T-helper 1 cell treated with Interleukin-12 subunit alpha and Interleukin-12 subunit beta and Interleukin-4 antibody, amounts not matched to agents 30 μg/mL and 1 μg/mL, for 36 hours (primary cell): ENCODE measurements at regions not wholly inside any gene's neighbourhood (a gene's known extent, or its start where the extent isn't known, plus 50 kb on each side); places are given as distances from the start of the nearest gene placed in this dataset.
A peak's percentile ranks its signal among the peaks of the same experiment; 100 is the strongest.
"Not testable (repeated sequence)": the region's sequence is repeated elsewhere in the genome, so short reads cannot be mapped to it uniquely, and the experiment has no call there.

Source experiments
- H3K27ac Mint-ChIP-seq: one replicate; pipeline ENCODE4 v1.8.0; 2021; ENCODE audit warnings: mild to moderate bottlenecking, mixed read lengths
- H3K27me3 Mint-ChIP-seq: one replicate; pipeline ENCODE4 v1.8.0; 2021; ENCODE audit warnings: low read depth, mixed read lengths
- H3K36me3 Mint-ChIP-seq: one replicate; pipeline ENCODE4 v1.8.0; 2021; ENCODE audit warnings: low read depth, mixed read lengths
- H3K4me1 Mint-ChIP-seq: one replicate; pipeline ENCODE4 v1.8.0; 2021; ENCODE audit warnings: low read depth, mixed read lengths
- H3K4me3 Mint-ChIP-seq: one replicate; pipeline ENCODE4 v1.8.0; 2021; ENCODE audit warnings: mild to moderate bottlenecking, moderate library complexity, mixed read lengths
- H3K9me3 Mint-ChIP-seq: one replicate; pipeline ENCODE4 v1.8.0; 2021; ENCODE audit warnings: mixed read lengths

GRCh38 chr15:87661454-87662355 lies 594.8 kb downstream of the NTRK3 start:
- peaks cover 11% of the 10 kb centered on the region for H3K9me3 Mint-ChIP-seq
- no peaks in the 10 kb centered on the region for H3K4me1 Mint-ChIP-seq
- no peaks in the 10 kb centered on the region for H3K36me3 Mint-ChIP-seq
- no peaks in the 10 kb centered on the region for H3K27me3 Mint-ChIP-seq
- H3K4me3 Mint-ChIP-seq = no peak overlapping the region
- no peak overlapping the region for H3K27ac Mint-ChIP-seq

GRCh38 chr15:87660251-87661129 lies 596.0 kb downstream of the NTRK3 start:
- no peaks in the 10 kb centered on the region for H3K4me1 Mint-ChIP-seq
- no peaks in the 10 kb centered on the region for H3K36me3 Mint-ChIP-seq

GRCh38 chr15:87656372-87656771 lies 600.2 kb downstream of the NTRK3 start:
- H3K9me3 Mint-ChIP-seq = no peaks in the 10 kb centered on the region
- H3K27me3 Mint-ChIP-seq = no peaks in the 10 kb centered on the region
- no peak overlapping the region for H3K4me3 Mint-ChIP-seq
- H3K36me3 Mint-ChIP-seq = no peaks in the 10 kb centered on the region
- H3K27ac Mint-ChIP-seq = no peak overlapping the region
- no peaks in the 10 kb centered on the region for H3K4me1 Mint-ChIP-seq

More at GRCh38 chr15:87660251-87661129, 596.0 kb downstream of the NTRK3 start:
- H3K4me3 Mint-ChIP-seq = no peak overlapping the region
- H3K27me3 Mint-ChIP-seq = no peaks in the 10 kb centered on the region
- H3K27ac Mint-ChIP-seq = no peak overlapping the region
- peaks cover 11% of the 10 kb centered on the region for H3K9me3 Mint-ChIP-seq

GRCh38 chr15:87653646-87654045 lies 602.9 kb downstream of the NTRK3 start:
- Mint-ChIP-seq H3K27me3 (no peaks in the 10 kb centered on the region), H3K4me1 (no peaks in the 10 kb centered on the region), H3K9me3 (no peaks in the 10 kb centered on the region), H3K27ac (no peak overlapping the region), H3K4me3 (no peak overlapping the region), H3K36me3 (no peaks in the 10 kb centered on the region)

GRCh38 chr15:87649175-87649574 lies 607.4 kb downstream of the NTRK3 start:
- Mint-ChIP-seq H3K4me3 (no peak overlapping the region), H3K27ac (no peak overlapping the region), H3K36me3 (no peaks in the 10 kb centered on the region), H3K9me3 (no peaks in the 10 kb centered on the region), H3K4me1 (peaks cover 5% of the 10 kb centered on the region), H3K27me3 (no peaks in the 10 kb centered on the region)

GRCh38 chr15:87648278-87648677 lies 608.3 kb downstream of the NTRK3 start:
- H3K9me3 Mint-ChIP-seq = no peaks in the 10 kb centered on the region
- H3K27me3 Mint-ChIP-seq = no peaks in the 10 kb centered on the region
- H3K36me3 Mint-ChIP-seq = no peaks in the 10 kb centered on the region
- H3K27ac Mint-ChIP-seq = no peak overlapping the region
- H3K4me3 Mint-ChIP-seq = no peak overlapping the region
- peaks cover 8% of the 10 kb centered on the region for H3K4me1 Mint-ChIP-seq

GRCh38 chr15:87645723-87646122 lies 610.8 kb downstream of the NTRK3 start:
- Mint-ChIP-seq H3K9me3 (no peaks in the 10 kb centered on the region), H3K27me3 (no peaks in the 10 kb centered on the region), H3K27ac (no peak overlapping the region), H3K36me3 (no peaks in the 10 kb centered on the region), H3K4me1 (peaks cover 12% of the 10 kb centered on the region), H3K4me3 (no peak overlapping the region)

GRCh38 chr15:87642997-87643396 lies 613.5 kb downstream of the NTRK3 start:
- not testable (repeated sequence) for H3K36me3 Mint-ChIP-seq, H3K4me3 Mint-ChIP-seq, H3K9me3 Mint-ChIP-seq, H3K27me3 Mint-ChIP-seq
- peaks cover 12% of the 10 kb centered on the region for H3K4me1 Mint-ChIP-seq
- H3K27ac Mint-ChIP-seq = peak overlapping the region; percentile 1

- Mint-ChIP-seq H3K36me3 (no peaks in the 10 kb centered on the region), H3K27ac (no peak overlapping the region), H3K9me3 (no peaks in the 10 kb centered on the region), H3K4me3 (no peak overlapping the region), H3K27me3 (no peaks in the 10 kb centered on the region), H3K4me1 (peaks cover 8% of the 10 kb centered on the region)
Observed at GRCh38 chr15:87639305-87640011, 617.1 kb downstream of the NTRK3 start.

GRCh38 chr15:87638554-87639083 lies 617.9 kb downstream of the NTRK3 start:
- Mint-ChIP-seq H3K9me3 (peaks cover 1% of the 10 kb centered on the region), H3K4me3 (no peak overlapping the region), H3K27me3 (no peaks in the 10 kb centered on the region)

GRCh38 chr15:87634361-87634760 lies 622.2 kb downstream of the NTRK3 start:
- Mint-ChIP-seq H3K27ac (no peak overlapping the region), H3K27me3 (no peaks in the 10 kb centered on the region), H3K4me3 (no peak overlapping the region), H3K36me3 (no peaks in the 10 kb centered on the region), H3K4me1 (no peaks in the 10 kb centered on the region), H3K9me3 (peaks cover 6% of the 10 kb centered on the region)

More at GRCh38 chr15:87638554-87639083, 617.9 kb downstream of the NTRK3 start:
- Mint-ChIP-seq H3K36me3 (no peaks in the 10 kb centered on the region), H3K4me1 (peaks cover 8% of the 10 kb centered on the region), H3K27ac (no peak overlapping the region)

GRCh38 chr15:87633525-87633924 lies 623.0 kb downstream of the NTRK3 start:
- H3K27ac Mint-ChIP-seq = no peak overlapping the region

GRCh38 chr15:87632364-87632763 lies 624.2 kb downstream of the NTRK3 start:
- H3K9me3 Mint-ChIP-seq = peaks cover 6% of the 10 kb centered on the region

More at GRCh38 chr15:87633525-87633924, 623.0 kb downstream of the NTRK3 start:
- H3K36me3 Mint-ChIP-seq = no peaks in the 10 kb centered on the region
- no peaks in the 10 kb centered on the region for H3K4me1 Mint-ChIP-seq
- H3K4me3 Mint-ChIP-seq = no peak overlapping the region
- peaks cover 6% of the 10 kb centered on the region for H3K9me3 Mint-ChIP-seq
- no peaks in the 10 kb centered on the region for H3K27me3 Mint-ChIP-seq

GRCh38 chr15:87631775-87632174 lies 624.8 kb downstream of the NTRK3 start:
- no peaks in the 10 kb centered on the region for H3K4me1 Mint-ChIP-seq
- H3K4me3 Mint-ChIP-seq = no peak overlapping the region
- no peaks in the 10 kb centered on the region for H3K27me3 Mint-ChIP-seq
- peaks cover 6% of the 10 kb centered on the region for H3K9me3 Mint-ChIP-seq
- H3K36me3 Mint-ChIP-seq = no peaks in the 10 kb centered on the region
- no peak overlapping the region for H3K27ac Mint-ChIP-seq

More at GRCh38 chr15:87632364-87632763, 624.2 kb downstream of the NTRK3 start:
- H3K4me1 Mint-ChIP-seq = no peaks in the 10 kb centered on the region
- H3K27me3 Mint-ChIP-seq = no peaks in the 10 kb centered on the region
- no peaks in the 10 kb centered on the region for H3K36me3 Mint-ChIP-seq
- no peak overlapping the region for H3K4me3 Mint-ChIP-seq
- no peak overlapping the region for H3K27ac Mint-ChIP-seq
